Activated CD8-positive, alpha-beta T cell treated with anti-CD3 and anti-CD28 coated beads, Interleukin-2, amount 10 ng/mL, durations not matched to agents 7 days and 5 days (primary cell): ENCODE measurements at regions not wholly inside any gene's neighbourhood (a gene's known extent, or its start where the extent isn't known, plus 50 kb on each side); places are given as distances from the start of the nearest gene placed in this dataset.

Experiments used
- ATAC-seq: fragments of 150-1000 bp; cut with Tn5 transposase; one replicate; pipeline ENCODE4 v1.10.0; 2021; ENCODE audit warnings: moderate library complexity
- CTCF ChIA-PET: fragments of 350-600 bp; sonication (Branson Sonifier 250); formaldehyde crosslinking; loops from one replicate; lab custom pipeline; 2021; ENCODE audit warnings: antibody characterized with exemption; lab: Charles Lee
- POLR2A ChIA-PET: fragments of 350-600 bp; sonication (Branson Sonifier 250); formaldehyde crosslinking; loops from one replicate; lab custom pipeline; 2021; ENCODE audit warnings: antibody characterized with exemption; lab: Charles Lee
- DNase-seq: peaks from one replicate; pipeline ENCODE4 v3.0.0-alpha.2; 2020
- H3K27ac Mint-ChIP-seq: one replicate; pipeline ENCODE4 v1.8.0; 2021; ENCODE audit warnings: mild to moderate bottlenecking, mixed read lengths
- H3K27me3 Mint-ChIP-seq: one replicate; pipeline ENCODE4 v1.8.0; 2021; ENCODE audit warnings: low read depth, mixed read lengths
- H3K36me3 Mint-ChIP-seq: one replicate; pipeline ENCODE4 v1.8.0; 2021; ENCODE audit warnings: low read depth, mixed read lengths
- H3K4me1 Mint-ChIP-seq: one replicate; pipeline ENCODE4 v1.8.0; 2021; ENCODE audit warnings: low read depth, mixed read lengths
- H3K4me3 Mint-ChIP-seq: one replicate; pipeline ENCODE4 v1.8.0; 2021; ENCODE audit warnings: mild to moderate bottlenecking, mixed read lengths
- H3K9me3 Mint-ChIP-seq: one replicate; pipeline ENCODE4 v1.8.0; 2022; ENCODE audit warnings: mixed read lengths; ENCODE audit not compliant: insufficient read depth

DNA sequence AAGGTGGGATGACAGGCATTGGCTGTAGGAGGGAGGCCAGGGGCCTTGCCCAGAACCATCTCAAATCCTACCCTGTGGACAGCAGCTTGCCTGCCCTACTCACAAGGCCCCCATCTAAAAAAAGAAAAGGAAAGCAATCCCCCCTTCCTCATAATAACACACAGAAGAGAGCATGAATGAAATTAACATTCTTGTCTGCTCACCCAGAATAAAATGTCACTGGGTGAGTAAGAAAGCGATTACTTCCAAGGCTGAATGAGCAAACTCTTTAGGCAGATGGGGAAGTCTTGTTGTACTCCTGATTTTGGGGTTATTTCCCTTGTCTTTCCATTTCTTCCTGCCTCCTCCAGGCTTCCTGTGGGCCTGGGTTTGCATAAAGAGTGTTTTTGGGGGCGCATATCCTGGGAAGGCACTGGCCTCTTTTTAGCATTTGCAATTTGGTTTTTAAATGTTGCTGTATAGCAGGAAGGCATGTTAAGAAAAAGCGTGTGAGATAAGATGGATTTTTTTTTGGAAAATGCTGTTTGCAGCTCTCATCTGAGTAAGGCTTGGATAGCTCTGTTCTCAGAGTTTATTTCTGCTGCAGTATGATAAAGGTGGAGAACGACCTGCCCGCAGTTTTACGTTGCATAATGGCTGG lies 248.3 kb upstream of the GATB start:
- DNase-seq (no peak), ATAC-seq (no peak)
- Mint-ChIP-seq H3K4me3 (no peak overlapping the region), H3K9me3 (no peaks in the 10 kb centered on the region), H3K27me3 (no peaks in the 10 kb centered on the region), H3K27ac (no peak overlapping the region), H3K36me3 (peaks cover 7% of the 10 kb centered on the region), H3K4me1 (peaks cover 33% of the 10 kb centered on the region)
- POLR2A ChIA-PET: interaction anchor here (0.6 kb wide), 1 partner anchor 356 kb away, joined by 3 read pairs; no protein-coding TSS in a partner anchor
- CTCF ChIA-PET: no interaction called here

GRCh38 chr4:152007111-152007510 lies 246.3 kb upstream of the GATB start:
- ChIA-PET CTCF (no interaction called here), POLR2A (interaction anchor here (2.2 kb wide), 1 partner anchor 93 kb away, joined by 5 read pairs; no protein-coding TSS in a partner anchor)
- ATAC-seq (no peak), DNase-seq (no peak)
- H3K27me3 Mint-ChIP-seq: no peaks in the 10 kb centered on the region
- H3K36me3 Mint-ChIP-seq: peaks cover 3% of the 10 kb centered on the region
- H3K27ac Mint-ChIP-seq: no peak overlapping the region
- peaks cover 29% of the 10 kb centered on the region for H3K4me1 Mint-ChIP-seq
- no peak overlapping the region for H3K4me3 Mint-ChIP-seq
- H3K9me3 Mint-ChIP-seq: no peaks in the 10 kb centered on the region

- Mint-ChIP-seq H3K36me3 (no peaks in the 10 kb centered on the region), H3K27ac (no peak overlapping the region), H3K4me3 (no peak overlapping the region), H3K9me3 (no peaks in the 10 kb centered on the region), H3K4me1 (peaks cover 8% of the 10 kb centered on the region), H3K27me3 (no peaks in the 10 kb centered on the region)
- DNase-seq (no peak), ATAC-seq (no peak)
- CTCF ChIA-PET: no interaction called here
- POLR2A ChIA-PET: no interaction called here
Measured at GRCh38 chr4:152004801-152005200, 244.0 kb upstream of the GATB start.

DNA sequence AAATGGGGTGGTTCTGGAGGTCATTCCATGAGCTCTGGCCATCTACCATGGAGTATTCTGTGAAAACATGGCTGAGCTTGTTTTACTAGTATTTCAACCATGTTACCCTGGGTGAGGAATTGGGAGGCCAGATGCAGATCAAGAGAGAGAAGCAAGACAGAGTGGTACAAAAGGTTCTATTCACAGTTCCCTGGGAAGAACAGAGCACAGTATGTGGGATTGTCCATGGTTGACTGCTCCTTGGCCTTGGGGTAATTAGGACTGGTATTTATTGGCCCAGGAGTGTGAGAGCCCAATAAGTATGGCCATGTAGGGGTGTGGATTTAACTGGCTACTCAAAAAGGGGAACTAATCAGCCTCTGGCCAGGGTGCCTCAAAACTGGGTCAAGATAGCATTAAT lies 239.7 kb upstream of the GATB start:
- Mint-ChIP-seq H3K4me1 (peaks cover 15% of the 10 kb centered on the region), H3K27ac (no peak overlapping the region), H3K9me3 (no peaks in the 10 kb centered on the region), H3K27me3 (no peaks in the 10 kb centered on the region), H3K36me3 (no peaks in the 10 kb centered on the region), H3K4me3 (no peak overlapping the region)
- POLR2A ChIA-PET: interaction anchor here (1.3 kb wide), 1 partner anchor 100 kb away, joined by 3 read pairs; no protein-coding TSS in a partner anchor
- no peak for DNase-seq
- no peak for ATAC-seq
- CTCF ChIA-PET: no interaction called here

DNA sequence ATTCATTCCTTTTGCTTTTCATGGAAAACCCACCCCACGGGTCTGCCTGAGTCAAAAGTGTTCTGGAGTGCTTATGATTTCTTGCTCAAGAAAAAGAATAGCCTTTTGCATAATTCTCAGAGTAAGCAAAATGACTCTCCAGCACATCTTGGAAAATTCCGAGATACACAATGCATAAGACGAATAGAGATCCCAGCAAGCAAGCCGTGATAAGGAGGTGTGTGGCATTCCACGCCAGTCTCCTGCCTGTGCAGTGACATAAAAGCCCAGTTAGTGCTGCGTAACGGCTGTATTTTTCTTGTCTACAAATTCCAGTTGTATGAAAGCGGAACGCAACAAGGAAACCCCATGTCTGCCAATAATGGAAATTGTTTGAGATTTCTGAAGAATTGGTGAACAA lies 237.9 kb upstream of the GATB start:
- H3K36me3 Mint-ChIP-seq: no peaks in the 10 kb centered on the region
- H3K4me1 Mint-ChIP-seq: peaks cover 20% of the 10 kb centered on the region
- DNase-seq: no peak
- POLR2A ChIA-PET: no interaction called here
- H3K9me3 Mint-ChIP-seq: no peaks in the 10 kb centered on the region
- no peak overlapping the region for H3K27ac Mint-ChIP-seq
- CTCF ChIA-PET: no interaction called here
- no peaks in the 10 kb centered on the region for H3K27me3 Mint-ChIP-seq
- no peak overlapping the region for H3K4me3 Mint-ChIP-seq
- no peak for ATAC-seq

DNA sequence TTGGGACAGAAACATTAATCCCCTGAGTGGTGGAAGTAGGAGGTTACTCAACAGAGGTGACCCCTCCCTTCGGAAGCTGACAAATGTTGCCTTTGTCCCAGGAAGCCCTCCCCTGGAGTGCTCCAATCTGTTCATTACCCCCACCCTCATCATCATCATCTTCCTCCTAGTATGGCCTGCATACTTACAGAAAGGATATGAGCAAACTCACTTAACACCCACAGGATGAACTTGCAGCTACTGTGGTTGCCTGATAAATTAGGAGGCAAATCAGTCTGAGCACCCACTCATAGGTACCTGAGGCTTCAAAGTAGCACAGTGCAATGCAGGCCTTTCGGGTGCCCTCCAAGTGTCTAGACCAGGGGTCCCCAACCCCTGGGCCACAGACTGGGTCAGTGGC lies 236.7 kb upstream of the GATB start:
- Mint-ChIP-seq H3K4me1 (peaks cover 25% of the 10 kb centered on the region), H3K27me3 (no peaks in the 10 kb centered on the region), H3K9me3 (no peaks in the 10 kb centered on the region), H3K27ac (no peak overlapping the region), H3K4me3 (no peak overlapping the region), H3K36me3 (no peaks in the 10 kb centered on the region)
- POLR2A ChIA-PET: no interaction called here
- no peak for ATAC-seq
- no peak for DNase-seq
- CTCF ChIA-PET: interaction anchor here (1.0 kb wide), 1 partner anchor 330 kb away, joined by 3 read pairs; no protein-coding TSS in a partner anchor

GRCh38 chr4:151994429-151994828 lies 233.6 kb upstream of the GATB start:
- ChIA-PET POLR2A (no interaction called here), CTCF (interaction anchor here (0.8 kb wide), 1 partner anchor 77 kb away, joined by 3 read pairs; no protein-coding TSS in a partner anchor)
- no peaks in the 10 kb centered on the region for H3K9me3 Mint-ChIP-seq
- ATAC-seq (no peak), DNase-seq (no peak)
- no peak overlapping the region for H3K4me3 Mint-ChIP-seq
- no peaks in the 10 kb centered on the region for H3K27me3 Mint-ChIP-seq
- H3K27ac Mint-ChIP-seq: no peak overlapping the region
- peaks cover 47% of the 10 kb centered on the region for H3K4me1 Mint-ChIP-seq
- no peaks in the 10 kb centered on the region for H3K36me3 Mint-ChIP-seq

DNA sequence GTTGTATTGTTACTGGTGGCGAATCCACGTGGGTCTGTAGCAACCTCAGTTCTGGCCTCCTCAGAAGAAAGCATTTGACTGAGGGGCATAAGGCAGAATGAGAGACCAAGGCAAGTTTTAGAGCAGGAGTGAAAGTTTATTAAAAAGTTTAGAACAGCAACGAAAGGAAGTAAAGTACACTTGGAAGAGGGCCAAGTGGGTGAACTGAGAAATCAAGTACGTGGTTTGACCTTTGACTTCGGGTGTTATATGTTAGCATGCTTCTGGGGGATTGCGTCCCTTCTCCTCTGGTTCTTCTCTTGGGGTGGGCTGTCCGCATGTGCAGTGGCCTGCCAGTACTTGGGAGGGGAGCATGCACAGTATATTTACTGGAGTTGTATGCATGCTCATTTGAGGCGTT lies 232.7 kb upstream of the GATB start:
- Mint-ChIP-seq H3K27ac (no peak overlapping the region), H3K4me3 (no peak overlapping the region), H3K27me3 (no peaks in the 10 kb centered on the region), H3K9me3 (peaks cover 4% of the 10 kb centered on the region), H3K4me1 (peaks cover 47% of the 10 kb centered on the region), H3K36me3 (peaks cover 2% of the 10 kb centered on the region)
- ATAC-seq (no peak), DNase-seq (no peak)
- ChIA-PET POLR2A (no interaction called here), CTCF (interaction anchor here (0.7 kb wide), 1 partner anchor 227 kb away, joined by 3 read pairs; no protein-coding TSS in a partner anchor)

- Mint-ChIP-seq H3K4me3 (no peak overlapping the region), H3K27ac (no peak overlapping the region), H3K27me3 (no peaks in the 10 kb centered on the region), H3K36me3 (peaks cover 2% of the 10 kb centered on the region), H3K9me3 (peaks cover 4% of the 10 kb centered on the region), H3K4me1 (peaks cover 44% of the 10 kb centered on the region)
- DNase-seq (no peak), ATAC-seq (no peak)
- POLR2A ChIA-PET: no interaction called here
- CTCF ChIA-PET: interaction anchor here (0.7 kb wide), 1 partner anchor 228 kb away, joined by 3 read pairs; no protein-coding TSS in a partner anchor
Measured at GRCh38 chr4:151992332-151993154, 231.7 kb upstream of the GATB start.

GRCh38 chr4:151991884-151992167 lies 231.0 kb upstream of the GATB start:
- ChIA-PET POLR2A (no interaction called here), CTCF (no interaction called here)
- DNase-seq (no peak), ATAC-seq (no peak)
- H3K4me3 Mint-ChIP-seq: no peak overlapping the region
- peaks cover 42% of the 10 kb centered on the region for H3K4me1 Mint-ChIP-seq
- peak overlapping the region; percentile 84 for H3K27ac Mint-ChIP-seq
- H3K36me3 Mint-ChIP-seq: peaks cover 2% of the 10 kb centered on the region
- no peaks in the 10 kb centered on the region for H3K27me3 Mint-ChIP-seq
- H3K9me3 Mint-ChIP-seq: peaks cover 4% of the 10 kb centered on the region

DNA sequence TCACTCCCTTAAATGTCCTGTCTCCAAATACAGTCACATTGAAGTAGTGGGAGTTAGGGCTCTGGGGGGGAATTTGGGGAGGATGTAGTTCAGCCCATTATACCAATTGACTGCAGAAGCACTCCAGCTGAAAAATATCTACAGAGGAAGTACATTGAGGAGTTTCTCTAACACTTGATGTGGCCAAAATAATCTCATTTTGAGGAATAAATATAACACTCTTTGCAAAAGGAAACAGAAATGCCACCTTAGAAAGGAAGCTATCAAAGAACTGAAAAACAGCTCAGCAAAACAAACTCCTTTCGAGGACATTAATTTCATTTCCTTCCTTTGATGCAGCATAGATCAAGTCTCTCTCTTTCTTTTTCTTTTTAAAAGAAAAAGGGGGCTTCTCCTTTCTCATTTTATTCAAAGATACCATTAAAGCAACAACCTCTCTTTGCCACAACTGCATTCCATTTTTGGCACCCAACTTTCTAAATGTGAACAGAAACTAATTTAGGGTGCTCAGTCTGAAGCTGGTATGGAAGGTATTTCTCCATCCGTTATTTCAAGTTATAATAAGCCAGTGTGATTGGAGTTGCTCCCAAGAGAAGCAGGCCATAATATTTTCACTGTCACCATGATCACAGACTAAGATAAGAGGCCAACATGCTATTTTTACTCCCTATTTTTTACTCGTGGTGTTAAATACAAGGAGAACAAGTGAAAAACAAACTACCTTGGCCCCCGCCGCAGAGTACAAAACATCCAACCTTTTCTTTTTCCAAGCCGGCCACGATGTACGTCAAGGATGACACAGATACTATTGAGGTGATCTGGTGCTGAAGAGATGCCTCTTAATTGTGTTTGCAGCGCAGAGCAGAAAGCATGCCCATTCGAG lies 230.4 kb upstream of the GATB start:
- CTCF ChIA-PET: no interaction called here
- ATAC-seq (peak; percentile 19), DNase-seq (no peak)
- Mint-ChIP-seq H3K9me3 (peaks cover 4% of the 10 kb centered on the region), H3K36me3 (peaks cover 2% of the 10 kb centered on the region), H3K4me3 (peak overlapping the region; percentile 48), H3K27me3 (no peaks in the 10 kb centered on the region), H3K27ac (peak overlapping the region; percentile 84), H3K4me1 (peaks cover 42% of the 10 kb centered on the region)
- POLR2A ChIA-PET: no interaction called here
